Endothelial cell of umbilical vein (primary cell): ENCODE measurements at regions not wholly inside any gene's neighbourhood (a gene's known extent, or its start where the extent isn't known, plus 50 kb on each side); places are given as distances from the start of the nearest gene placed in this dataset.

Experiments
- BruUV-seq: library from RNA; stranded (reverse); fragments of 400-500 nt; replicated peaks from 2 replicates; lab custom pipeline; 2021; lab: Mats Ljungman, UMichigan
- CTCF ChIA-PET: fragments of 300-600, 350-600 bp; sonication (Branson Sonifier 250); formaldehyde crosslinking; loops from one replicate; lab custom pipeline; 2021; ENCODE audit warnings: antibody characterized with exemption, inconsistent platforms; lab: Charles Lee
- POLR2A ChIA-PET: fragments of 300-600, 350-600 bp; sonication (Branson Sonifier 250); formaldehyde crosslinking; loops from one replicate; lab custom pipeline; 2021; ENCODE audit warnings: antibody characterized with exemption, inconsistent platforms; lab: Charles Lee
- DNase-seq: peaks from one replicate; pipeline ENCODE4 v3.0.0-alpha.2; 2011; ENCODE audit warnings: low read depth, low spot score
- FAIRE-seq: peaks from 2 replicates; lab custom pipeline; 2011; peaks lifted over from hg19 to GRCh38; lab: Jason Lieb, UNC
- H2AFZ ChIP-seq: 2 replicates; pipeline ENCODE4 v1.6.0; 2012; ENCODE audit warnings: low read depth, low read length, control low read depth, inconsistent platforms
- H3K27ac ChIP-seq: 2 replicates; pipeline ENCODE4 v1.5.1; 2011; ENCODE audit warnings: low read depth, mild to moderate bottlenecking, control low read depth, low read length, moderate library complexity; ENCODE audit not compliant: insufficient read depth
- H3K27me3 ChIP-seq, 2 experiments: 2 replicates each; pipeline versions ENCODE4 v1.6.0 to v1.6.1; 2011; ENCODE audit warnings: low read length in 2 of 2, mixed read lengths in 1 of 2; ENCODE audit not compliant: control insufficient read depth in 2 of 2, insufficient read depth in 2 of 2
- H3K36me3 ChIP-seq, 2 experiments: 2 replicates in 1 of 2; 3 replicates in 1 of 2; pipeline ENCODE4 v1.5.1; 2011; ENCODE audit warnings: low read length in 2 of 2, mild to moderate bottlenecking in 1 of 2, moderate library complexity in 1 of 2; ENCODE audit not compliant: control insufficient read depth in 2 of 2, insufficient read depth in 2 of 2; ENCODE audit errors: extremely low read depth in 1 of 2
- H3K4me1 ChIP-seq: 3 replicates; pipeline ENCODE4 v1.5.1; 2011; ENCODE audit warnings: mild to moderate bottlenecking, low read length; ENCODE audit not compliant: control insufficient read depth, insufficient read depth; ENCODE audit errors: extremely low read depth
- H3K4me2 ChIP-seq: 2 replicates; pipeline ENCODE4 v1.6.1; 2011; ENCODE audit warnings: low read length, control low read depth, mixed read lengths; ENCODE audit not compliant: insufficient read depth
- H3K4me3 ChIP-seq, 3 experiments: fragments of 200-600 bp in 1 of 3; sonication (generic), shearing (Covaris generic) in 1 of 3; replicated peaks in 1 of 3; 2 replicates each; pipeline ENCODE4 v1.5.1; 2011 to 2016; ENCODE audit warnings: control low read depth in 3 of 3, low read length in 3 of 3, mild to moderate bottlenecking in 2 of 3, inconsistent platforms in 1 of 3, low read depth in 1 of 3, moderate library complexity in 1 of 3; ENCODE audit not compliant: insufficient read depth in 1 of 3
- H3K79me2 ChIP-seq: 2 replicates; pipeline ENCODE4 v1.6.0; 2012; ENCODE audit warnings: low read length, inconsistent platforms; ENCODE audit not compliant: control insufficient read depth, insufficient read depth
- H3K9ac ChIP-seq: replicated peaks from 2 replicates; pipeline ENCODE3; 2011; ENCODE audit warnings: low read length, control low read depth; ENCODE audit not compliant: insufficient read depth; ENCODE audit errors: extremely low read depth
- H3K9me1 ChIP-seq: replicated peaks from 3 replicates; pipeline ENCODE4 v1.6.0; 2011; ENCODE audit warnings: mild to moderate bottlenecking, low read length; ENCODE audit not compliant: control insufficient read depth, insufficient read depth; ENCODE audit errors: extremely low read depth
- H3K9me3 ChIP-seq: replicated peaks from 2 replicates; pipeline ENCODE4 v1.5.1; 2012; ENCODE audit warnings: low read length, inconsistent platforms; ENCODE audit not compliant: control insufficient read depth, insufficient read depth
- H4K20me1 ChIP-seq: replicated peaks from 2 replicates; pipeline ENCODE3; 2011; ENCODE audit warnings: mild to moderate bottlenecking, low read length; ENCODE audit not compliant: control insufficient read depth, insufficient read depth; ENCODE audit errors: extremely low read depth
- EZH2 ChIP-seq: IDR thresholded peaks from 2 replicates; pipeline ENCODE4 v1.6.1; 2012; ENCODE audit warnings: borderline replicate concordance, low read depth, mild to moderate bottlenecking, moderate library complexity, low read length, inconsistent platforms; ENCODE audit not compliant: severe bottlenecking
- FOS ChIP-seq: IDR thresholded peaks from 2 replicates; pipeline ENCODE4 v1.6.1; 2011; ENCODE audit warnings: mild to moderate bottlenecking, low read length, moderate library complexity, borderline replicate concordance; ENCODE audit not compliant: insufficient read depth
- GATA2 ChIP-seq: IDR thresholded peaks from 2 replicates; pipeline ENCODE4 v1.7.0; 2011; ENCODE audit warnings: low read depth, mild to moderate bottlenecking, moderate library complexity, mixed read lengths, low read length; ENCODE audit not compliant: insufficient read length, insufficient read depth
- JUN ChIP-seq: IDR thresholded peaks from 2 replicates; pipeline ENCODE4 v1.6.1; 2011; ENCODE audit warnings: borderline replicate concordance, low read depth; ENCODE audit not compliant: insufficient read length, insufficient read depth
- POLR2A ChIP-seq: IDR thresholded peaks from 2 replicates; pipeline ENCODE4 v1.6.1; 2012; ENCODE audit warnings: low read depth, mild to moderate bottlenecking, control low read depth, low read length
- POLR2AphosphoS5 ChIP-seq: IDR thresholded peaks from 2 replicates; pipeline ENCODE4 v1.6.1; 2012; ENCODE audit warnings: low read depth, mild to moderate bottlenecking, control low read depth, low read length, moderate library complexity; ENCODE audit not compliant: insufficient read depth
- dilution Hi-C: fragments of 300-500 bp; cut with MboI; formaldehyde crosslinking; loops from one replicate; pipeline ENCODE4 v1.15.0; 2019; ENCODE audit warnings: low sequenced_read_pairs; ENCODE audit not compliant: extremely low pct_ligation_motif_present
- intact Hi-C: fragments of 100-400 bp; cut with micrococcal nuclease; formaldehyde crosslinking; loops from one replicate; pipeline ENCODE4 v1.10.0; 2022
- TF ChIP-seq, protein P1 (sequence below), 2 donors: IDR thresholded peaks; 1 replicate in 1 of 2; 2 replicates in 1 of 2; pipeline ENCODE4 v1.5.1; 2011; ENCODE audit warnings: low read length in 2 of 2, mild to moderate bottlenecking in 2 of 2, moderate library complexity in 2 of 2, control low read depth in 1 of 2, inconsistent platforms in 1 of 2, low read depth in 1 of 2; ENCODE audit not compliant: insufficient read depth in 1 of 2; ENCODE audit errors: extremely low read depth in 1 of 2
- TF ChIP-seq, protein P2 (sequence below): IDR thresholded peaks from 2 replicates; pipeline ENCODE4 v1.6.1; 2011; ENCODE audit not compliant: insufficient read depth, insufficient read length

DNA sequence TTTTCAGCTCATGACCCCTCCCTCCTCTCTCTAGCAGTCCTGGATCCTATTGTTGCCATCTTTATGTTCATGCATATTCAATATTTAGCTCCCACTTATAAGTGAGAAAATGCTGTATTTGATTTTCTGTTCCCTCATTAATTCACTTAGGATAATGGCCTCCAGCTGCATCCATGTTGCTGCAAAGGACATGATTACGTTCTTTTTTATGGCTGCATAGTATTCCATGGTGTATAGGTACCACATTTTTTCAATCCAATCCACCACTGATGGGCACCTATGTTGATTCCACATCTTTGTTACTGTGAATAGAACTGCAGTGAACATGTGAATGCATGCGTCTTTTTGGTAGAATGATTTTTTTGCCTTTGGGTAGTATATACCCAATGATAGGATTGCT, 188.4 kb downstream of the FOXL1 start:
- no peaks in the 10 kb centered on the region for H3K4me1 ChIP-seq
- ChIA-PET POLR2A (no interaction called here), CTCF (no interaction called here)
- H3K9ac ChIP-seq: no peak overlapping the region
- H3K9me1 ChIP-seq: no peaks in the 10 kb centered on the region
- no peaks in the 10 kb centered on the region for H3K36me3 ChIP-seq
- BruUV-seq: no TSS peak
- DNase-seq (no peak), FAIRE-seq (no peak)
- no peak overlapping the region for H3K4me2 ChIP-seq
- no peaks in the 10 kb centered on the region for H3K9me3 ChIP-seq
- dilution Hi-C loops (no loop called here), intact Hi-C loops (loop anchor here (10.0 kb wide), 1 partner anchor 508 kb away; no protein-coding TSS in a partner anchor)
- no peak overlapping the region for H3K4me3 ChIP-seq
- H4K20me1 ChIP-seq: no peaks in the 10 kb centered on the region
- TF ChIP-seq, protein P1, sequence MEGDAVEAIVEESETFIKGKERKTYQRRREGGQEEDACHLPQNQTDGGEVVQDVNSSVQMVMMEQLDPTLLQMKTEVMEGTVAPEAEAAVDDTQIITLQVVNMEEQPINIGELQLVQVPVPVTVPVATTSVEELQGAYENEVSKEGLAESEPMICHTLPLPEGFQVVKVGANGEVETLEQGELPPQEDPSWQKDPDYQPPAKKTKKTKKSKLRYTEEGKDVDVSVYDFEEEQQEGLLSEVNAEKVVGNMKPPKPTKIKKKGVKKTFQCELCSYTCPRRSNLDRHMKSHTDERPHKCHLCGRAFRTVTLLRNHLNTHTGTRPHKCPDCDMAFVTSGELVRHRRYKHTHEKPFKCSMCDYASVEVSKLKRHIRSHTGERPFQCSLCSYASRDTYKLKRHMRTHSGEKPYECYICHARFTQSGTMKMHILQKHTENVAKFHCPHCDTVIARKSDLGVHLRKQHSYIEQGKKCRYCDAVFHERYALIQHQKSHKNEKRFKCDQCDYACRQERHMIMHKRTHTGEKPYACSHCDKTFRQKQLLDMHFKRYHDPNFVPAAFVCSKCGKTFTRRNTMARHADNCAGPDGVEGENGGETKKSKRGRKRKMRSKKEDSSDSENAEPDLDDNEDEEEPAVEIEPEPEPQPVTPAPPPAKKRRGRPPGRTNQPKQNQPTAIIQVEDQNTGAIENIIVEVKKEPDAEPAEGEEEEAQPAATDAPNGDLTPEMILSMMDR (IDR thresholded peaks at IDR 0.05; ENCODE audit: extremely low read depth in 1 of 2, insufficient read depth in 1 of 2, low read depth in 1 of 2, low read length in 2 of 2): no peak
- TF ChIP-seq, protein P2, sequence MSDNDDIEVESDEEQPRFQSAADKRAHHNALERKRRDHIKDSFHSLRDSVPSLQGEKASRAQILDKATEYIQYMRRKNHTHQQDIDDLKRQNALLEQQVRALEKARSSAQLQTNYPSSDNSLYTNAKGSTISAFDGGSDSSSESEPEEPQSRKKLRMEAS: no peak
- no peak for TF ChIP-seq FOS
- TF ChIP-seq EZH2: no peak
- no peak for TF ChIP-seq JUN
- TF ChIP-seq GATA2: no peak
- no peak for TF ChIP-seq POLR2A
- TF ChIP-seq POLR2AphosphoS5: no peak
- H3K27ac ChIP-seq: no peak overlapping the region
- no peak overlapping the region for H2AFZ ChIP-seq
- H3K79me2 ChIP-seq: no peaks in the 10 kb centered on the region
- peaks cover 0 to 11% of the 10 kb centered on the region in 2 experiments for H3K27me3 ChIP-seq
